GM19455 (cell line): ENCODE measurements at regions not wholly inside any gene's neighbourhood (a gene's known extent, or its start where the extent isn't known, plus 50 kb on each side); places are given as distances from the start of the nearest gene placed in this dataset.

Source experiments
- ATAC-seq: cut with Tn5 transposase; IDR thresholded peaks from one replicate; pipeline ENCODE4 v1.9.1; 2021; ENCODE audit not compliant: unreplicated experiment

DNA sequence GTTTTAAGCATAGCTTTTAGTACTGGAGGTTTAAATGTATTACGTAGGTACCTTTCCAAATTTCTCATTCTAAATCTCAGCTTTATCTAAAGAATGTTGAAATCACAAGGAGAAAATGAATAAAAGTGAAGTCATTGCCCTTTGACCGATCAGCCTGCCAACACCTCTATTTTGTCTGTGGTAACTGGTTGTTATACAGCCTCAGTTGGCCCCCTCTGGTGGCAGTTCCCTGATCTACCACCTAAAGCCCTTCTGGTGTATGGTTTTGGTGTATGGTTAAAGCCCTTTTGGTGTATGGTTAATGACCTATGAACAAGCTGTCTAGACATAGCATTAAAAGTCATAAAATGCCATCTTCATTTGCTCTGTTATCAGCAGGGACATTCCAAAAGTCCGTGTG lies 378.2 kb upstream of the AZI2 start:
- ATAC-seq, result no peak

DNA sequence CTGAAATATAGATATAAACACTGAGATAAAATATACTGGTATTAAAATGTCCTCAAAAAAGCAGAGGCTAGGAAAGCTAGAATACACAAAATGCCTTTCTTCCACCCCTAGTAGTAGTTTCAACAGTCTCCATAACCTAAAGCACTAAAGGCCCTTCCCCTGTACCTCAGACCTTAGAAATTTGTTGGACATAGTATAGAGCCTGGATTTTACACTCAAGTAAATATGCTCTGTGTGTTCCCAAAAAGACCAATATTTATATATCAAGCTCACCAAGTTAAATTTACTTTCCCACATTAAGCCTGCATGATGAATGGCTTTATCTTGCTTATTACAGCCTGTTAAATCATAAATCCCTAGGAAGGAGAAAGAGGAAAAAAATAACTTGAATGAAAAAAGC lies 378.7 kb upstream of the AZI2 start:
- no peak for ATAC-seq

DNA sequence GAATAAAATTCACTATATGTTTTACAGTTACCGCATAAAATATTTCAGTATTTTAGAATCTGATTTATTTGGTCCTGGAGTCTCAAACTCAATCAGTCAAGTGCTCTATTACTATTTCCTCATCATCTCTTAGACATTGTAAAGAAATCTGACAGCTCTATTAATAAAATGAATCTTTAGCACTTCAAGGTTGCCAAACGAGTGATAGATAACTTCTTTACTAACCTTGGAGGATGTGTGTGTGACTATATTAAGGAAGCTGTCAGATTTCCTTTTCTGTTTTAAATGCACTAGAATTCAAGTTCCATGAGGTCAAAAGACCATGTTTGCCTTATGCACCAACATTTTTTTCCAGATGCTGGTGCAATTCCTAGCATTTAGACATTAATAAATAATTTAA lies 389.8 kb upstream of the AZI2 start:
- ATAC-seq, result no peak

DNA sequence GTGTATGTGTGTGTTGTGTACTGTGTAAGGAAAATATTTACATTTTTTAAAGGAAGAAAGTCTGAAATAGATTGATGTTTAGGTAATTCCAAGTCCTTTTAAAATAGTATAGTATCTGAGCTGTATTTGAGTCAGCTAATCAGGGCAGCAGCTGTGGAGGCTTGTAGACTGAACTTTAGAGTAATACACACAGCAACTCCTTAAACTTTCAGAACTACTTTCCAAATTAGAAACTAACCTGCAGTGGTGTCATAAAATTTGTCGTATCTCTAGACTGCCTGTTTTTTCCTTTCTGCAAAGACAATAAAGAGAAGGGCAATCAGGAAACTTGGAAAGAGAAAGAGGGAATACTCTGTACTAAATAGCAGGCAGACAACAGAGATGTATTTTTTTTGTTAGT lies 391.0 kb upstream of the AZI2 start:
- no peak for ATAC-seq

DNA sequence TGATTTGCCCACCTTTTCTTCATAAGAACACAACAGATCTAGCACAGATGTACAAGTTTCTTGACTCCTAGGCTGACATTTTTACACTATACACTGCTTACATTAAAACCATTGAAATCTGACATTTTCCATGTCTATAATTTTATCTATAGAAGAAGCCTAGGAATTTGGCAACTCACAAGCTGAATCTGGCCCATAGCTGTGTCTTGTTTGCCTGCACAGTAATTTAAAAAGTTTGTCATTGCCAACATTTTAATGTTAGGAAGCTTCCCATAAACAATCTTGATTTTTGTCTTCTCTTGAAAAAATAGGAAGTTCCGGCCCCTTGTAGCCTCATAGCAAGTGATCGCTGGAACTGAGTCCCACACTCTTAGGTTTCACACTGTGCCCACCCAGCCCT lies 394.6 kb upstream of the AZI2 start:
- ATAC-seq, result no peak

DNA sequence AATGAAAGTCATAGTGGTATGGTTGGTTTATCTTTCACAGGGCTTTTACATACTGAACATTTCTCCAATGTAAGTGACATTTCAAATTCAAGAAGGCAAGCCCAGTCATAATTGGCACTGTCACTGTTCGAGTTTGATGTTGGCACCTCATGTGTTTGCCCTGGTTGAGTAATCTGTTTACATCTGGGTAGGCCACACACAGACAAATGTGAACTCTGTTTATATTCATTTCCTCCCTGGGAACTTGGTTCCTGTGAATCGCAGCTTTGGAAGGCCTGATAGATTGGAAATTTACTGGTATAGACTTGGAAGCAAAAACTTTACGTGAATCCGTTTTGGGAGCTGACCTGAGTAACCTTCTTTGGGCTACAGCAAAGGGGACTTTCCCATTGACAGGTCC lies 395.2 kb upstream of the AZI2 start:
- no peak for ATAC-seq

DNA sequence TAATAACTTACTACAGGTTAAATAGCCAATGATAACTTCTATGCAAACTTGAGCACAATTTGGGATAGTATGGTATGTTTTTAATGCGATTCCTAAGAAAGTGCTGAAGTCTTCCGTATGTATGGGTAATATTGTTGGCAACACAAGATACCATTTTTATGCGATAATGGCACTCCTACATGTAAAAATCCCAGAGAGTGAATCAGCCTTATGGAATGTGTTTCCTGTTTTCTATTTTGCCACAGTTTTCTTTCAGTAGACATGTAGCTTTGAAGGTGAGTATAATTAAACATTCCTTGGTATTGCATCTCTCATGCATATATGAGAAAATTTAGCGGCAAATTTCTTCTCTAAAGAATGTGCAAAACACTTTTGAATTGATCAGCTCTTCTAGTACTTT lies 396.8 kb upstream of the AZI2 start:
- no peak for ATAC-seq

DNA sequence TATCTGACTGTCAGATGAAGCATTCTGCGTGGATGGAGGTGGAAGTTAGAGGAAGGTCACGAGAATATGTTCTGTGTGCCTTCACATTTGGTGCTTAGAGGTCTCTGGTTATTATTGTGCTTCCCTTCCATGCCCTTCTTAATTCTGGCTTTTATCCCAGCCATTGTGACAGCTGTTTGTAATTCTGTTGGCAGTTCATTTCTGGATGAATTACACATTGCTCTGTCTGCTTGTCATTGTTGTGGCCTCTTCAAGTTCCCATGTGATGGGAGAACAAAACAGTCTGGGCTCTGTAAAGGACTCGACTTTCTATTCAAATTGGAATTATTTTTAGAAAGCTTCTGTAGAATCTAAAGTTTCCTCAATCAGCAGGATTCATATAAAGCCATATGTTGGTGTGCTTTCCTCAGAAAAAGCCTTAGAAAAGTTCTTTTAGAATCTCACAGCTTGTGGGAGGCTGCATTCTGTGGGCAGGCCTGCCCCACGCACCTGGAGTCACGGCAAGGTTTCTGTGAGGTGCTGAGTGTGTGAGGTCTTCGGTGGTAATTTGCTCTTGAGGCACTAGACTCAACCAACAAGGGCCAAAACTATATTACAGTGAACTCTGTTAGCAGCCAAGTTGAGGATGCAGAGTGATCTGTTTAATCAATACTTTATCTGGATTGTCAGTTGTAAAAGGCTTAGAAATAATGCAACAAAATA lies 397.4 kb upstream of the AZI2 start:
- no peak for ATAC-seq

DNA sequence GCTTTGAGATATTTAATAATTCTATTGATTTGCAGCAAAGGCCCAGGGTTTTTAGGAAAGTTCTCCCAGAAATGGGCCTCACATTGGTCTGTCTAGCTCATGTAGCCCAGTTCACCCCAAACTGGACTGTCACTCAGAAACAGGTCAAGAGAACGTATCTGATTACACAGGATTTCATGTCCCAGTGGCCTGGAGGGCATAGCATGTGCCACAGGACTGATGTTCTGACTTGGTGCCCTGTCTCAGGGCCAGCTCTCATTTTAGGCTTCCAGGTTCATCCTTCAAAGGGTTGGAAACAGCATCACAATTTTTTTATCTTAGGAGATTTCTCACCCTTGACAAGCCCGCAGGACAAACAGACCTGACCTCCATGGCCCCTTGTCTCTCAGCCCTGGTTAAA lies 398.4 kb upstream of the AZI2 start:
- ATAC-seq, result no peak

DNA sequence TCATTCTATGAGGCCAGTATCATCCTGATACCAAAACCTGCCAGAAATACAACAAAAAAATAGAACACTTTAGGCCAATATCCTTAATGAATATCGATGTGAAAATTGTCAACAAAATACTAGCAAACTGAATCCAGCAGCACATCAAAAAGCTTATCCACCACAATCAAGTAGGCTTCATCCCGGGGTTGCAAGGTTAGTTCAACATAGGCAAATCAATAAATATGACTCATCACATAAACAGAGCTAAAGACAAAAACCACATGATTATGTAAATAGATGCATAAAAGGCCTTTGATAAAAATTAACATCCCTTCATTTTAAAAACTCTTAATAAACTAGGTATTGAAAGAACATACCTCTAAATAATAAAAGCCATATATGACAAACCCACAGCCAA lies 403.2 kb upstream of the AZI2 start:
- no peak for ATAC-seq

DNA sequence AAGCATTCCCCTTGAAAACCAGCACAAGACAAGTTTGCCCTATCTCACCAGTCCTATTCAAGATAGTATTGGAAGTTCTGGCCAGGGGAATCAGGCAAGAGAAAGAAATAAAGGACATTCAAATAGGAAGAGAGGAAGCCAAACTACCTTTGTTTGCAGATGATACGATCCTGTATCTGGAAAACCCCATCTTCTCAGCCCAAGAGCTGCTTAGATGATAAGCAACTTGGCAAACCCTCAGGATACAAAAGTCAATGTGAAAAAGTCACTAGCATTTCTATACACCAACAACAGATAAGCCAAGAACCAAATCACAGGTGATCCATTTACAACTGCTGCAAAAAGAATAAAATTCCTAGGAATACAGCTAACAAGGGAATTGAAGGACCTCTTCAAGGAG lies 403.7 kb upstream of the AZI2 start:
- ATAC-seq, result no peak

DNA sequence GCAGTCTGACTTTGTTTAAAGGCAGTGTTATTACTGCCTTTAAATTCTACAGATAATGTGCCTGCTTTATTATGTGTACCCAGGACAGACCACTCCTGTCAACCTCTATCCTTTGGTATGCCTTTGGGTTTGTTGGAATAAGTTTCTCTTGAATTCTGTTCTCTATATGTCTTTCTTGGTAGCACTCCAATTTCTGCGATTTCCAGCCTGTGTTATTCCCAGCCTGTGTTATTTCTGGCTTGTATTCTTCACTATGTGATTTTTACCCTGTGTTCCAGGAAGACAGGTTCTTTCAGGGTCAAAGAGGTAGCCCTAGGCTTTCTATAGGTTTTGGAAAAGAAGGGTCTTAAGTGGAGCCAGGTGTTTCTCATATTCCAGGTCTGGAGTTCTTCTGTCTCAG lies 407.4 kb upstream of the AZI2 start:
- no peak for ATAC-seq

DNA sequence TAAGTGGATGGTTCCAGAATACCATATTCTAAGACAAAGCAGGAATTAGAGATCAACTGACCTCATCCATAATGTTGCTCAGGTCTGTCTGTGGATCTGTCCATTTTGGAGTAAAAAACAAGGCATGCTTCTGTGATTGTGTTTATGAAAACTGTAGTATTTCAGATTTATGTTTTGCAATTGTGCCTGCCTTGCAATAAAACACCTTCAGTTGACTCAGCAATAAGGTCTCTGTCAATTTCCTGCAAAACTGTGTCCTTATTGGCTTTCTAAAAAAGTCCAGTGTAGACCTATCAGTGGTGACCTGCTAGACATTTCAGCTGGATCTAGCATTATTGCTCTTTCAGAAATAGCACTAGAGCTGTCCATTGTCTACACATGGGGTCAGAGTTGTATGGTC lies 409.5 kb upstream of the AZI2 start:
- no peak for ATAC-seq

DNA sequence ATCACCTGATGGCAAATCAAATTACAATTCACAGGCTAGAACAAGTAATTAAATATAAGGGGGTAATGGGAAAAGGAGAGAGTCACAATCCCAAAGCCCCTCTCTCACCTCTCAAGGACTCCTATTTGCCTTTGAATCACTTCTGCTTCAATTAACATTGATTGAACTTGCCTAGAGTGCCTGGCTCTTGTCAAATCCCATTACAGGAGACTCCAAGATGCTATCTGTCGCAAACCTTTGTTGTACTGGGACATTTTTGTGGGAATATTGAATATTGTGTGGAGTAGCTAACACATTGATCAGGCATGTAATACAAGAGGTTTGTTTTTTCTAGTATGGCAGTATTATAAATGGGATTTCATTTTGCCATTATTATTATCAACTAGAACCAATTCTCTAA lies 412.8 kb upstream of the AZI2 start:
- no peak for ATAC-seq

DNA sequence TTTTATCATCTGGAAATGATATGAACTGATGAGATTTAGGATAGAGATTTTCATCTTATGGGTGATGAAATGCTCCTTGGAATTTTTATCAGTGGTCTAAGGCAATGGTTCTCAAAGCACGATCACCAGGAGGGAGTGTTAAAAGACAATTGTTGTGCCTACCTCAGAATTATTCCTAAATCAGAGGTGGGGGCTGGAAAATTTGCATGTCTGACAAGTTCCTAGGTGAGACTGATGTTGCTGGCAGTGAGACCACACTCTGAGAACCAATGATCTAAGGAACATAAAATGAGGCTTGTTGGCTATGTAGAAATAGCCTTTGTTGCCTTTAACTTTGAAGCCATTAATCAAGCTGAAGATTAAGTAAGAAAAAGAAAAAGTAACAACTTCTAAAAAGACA lies 416.6 kb upstream of the AZI2 start:
- no peak for ATAC-seq

DNA sequence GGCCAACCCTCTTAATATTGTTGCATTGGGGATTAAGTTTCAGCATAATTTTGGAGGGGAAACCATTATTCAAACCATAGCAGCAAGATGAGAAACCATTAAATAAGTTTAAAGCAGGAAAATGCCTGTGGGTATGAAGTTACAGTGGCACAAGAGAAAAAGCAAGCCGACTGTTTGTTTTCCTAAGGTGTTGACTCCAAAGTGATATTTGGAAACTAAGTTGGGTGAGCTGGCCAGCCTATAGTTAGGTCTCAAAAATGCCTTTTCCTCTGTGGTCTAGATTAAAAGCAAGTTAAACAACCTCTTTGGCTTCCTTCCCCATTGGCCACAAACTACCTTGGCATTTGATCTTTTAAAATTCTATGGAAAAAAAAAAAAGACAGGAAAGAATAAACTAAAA lies 419.8 kb upstream of the AZI2 start:
- no peak for ATAC-seq

DNA sequence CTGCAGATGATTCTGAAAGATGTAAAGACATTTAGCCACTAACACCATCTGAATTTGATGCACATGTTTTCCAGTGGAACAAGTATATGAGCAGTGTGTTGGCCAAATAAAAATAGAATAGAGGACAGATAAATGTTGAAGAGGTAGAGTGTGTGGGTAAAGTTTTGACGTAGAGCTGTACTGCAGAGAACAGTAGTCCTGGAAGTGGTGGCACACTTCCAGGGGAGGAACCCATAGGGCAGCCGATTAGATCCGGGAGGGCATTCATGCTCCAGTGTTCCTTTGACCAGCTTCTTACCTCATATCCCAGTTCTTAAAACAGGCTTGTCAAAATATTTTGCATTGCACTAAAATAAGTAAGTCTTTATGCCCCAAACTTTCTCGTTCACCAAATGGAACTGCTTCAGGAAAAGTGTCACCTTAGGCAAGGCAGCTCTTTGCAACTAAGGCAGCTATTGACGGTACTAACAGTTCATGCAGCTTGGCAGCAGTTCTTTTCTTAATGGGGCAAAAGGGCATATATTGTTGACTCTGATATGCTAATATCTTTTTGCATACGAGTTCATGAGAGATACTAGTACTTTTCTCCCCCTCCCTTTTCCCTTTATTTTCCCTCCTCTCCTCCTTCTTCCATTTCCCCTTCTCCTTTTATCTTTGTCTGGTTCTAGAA lies 429.3 kb upstream of the AZI2 start:
- ATAC-seq, result no peak

DNA sequence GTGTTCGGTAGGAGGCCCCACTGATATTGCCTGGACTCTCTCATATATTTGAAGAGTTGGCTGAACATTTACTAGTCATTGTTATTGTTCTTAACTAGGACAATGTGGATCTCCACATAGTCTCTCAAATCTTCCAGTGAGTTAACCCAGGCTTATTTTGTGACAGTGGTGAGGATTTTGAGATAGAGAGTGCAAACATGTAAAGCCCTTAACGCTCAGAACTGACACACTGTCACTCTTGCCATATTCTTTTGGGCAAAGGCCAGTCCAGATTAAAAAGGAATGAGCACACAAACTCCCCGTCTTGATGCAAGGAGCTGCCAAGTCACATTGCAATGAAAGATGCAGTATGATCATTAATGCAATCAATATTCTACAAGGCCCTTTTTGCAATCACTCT lies 431.9 kb upstream of the AZI2 start:
- no peak for ATAC-seq

DNA sequence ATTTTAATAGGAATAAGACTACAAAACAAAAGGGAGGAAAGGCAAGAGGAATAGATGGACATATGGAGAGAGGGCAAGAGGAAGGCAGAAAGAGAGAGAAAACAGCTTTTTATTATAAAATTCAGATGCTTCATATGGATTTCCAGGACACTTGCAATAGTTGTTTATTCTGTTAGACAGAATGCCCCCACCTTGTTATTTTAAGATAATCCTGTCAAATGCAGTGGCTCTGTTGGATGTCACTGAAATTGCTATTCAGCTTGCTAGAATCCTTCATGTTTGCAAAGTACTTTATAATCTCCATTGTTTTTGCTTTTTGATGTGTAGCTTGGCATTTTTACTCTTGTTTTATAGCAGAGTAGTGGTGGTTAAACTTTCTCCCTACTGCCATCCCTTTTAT lies 432.4 kb upstream of the AZI2 start:
- ATAC-seq, result no peak

DNA sequence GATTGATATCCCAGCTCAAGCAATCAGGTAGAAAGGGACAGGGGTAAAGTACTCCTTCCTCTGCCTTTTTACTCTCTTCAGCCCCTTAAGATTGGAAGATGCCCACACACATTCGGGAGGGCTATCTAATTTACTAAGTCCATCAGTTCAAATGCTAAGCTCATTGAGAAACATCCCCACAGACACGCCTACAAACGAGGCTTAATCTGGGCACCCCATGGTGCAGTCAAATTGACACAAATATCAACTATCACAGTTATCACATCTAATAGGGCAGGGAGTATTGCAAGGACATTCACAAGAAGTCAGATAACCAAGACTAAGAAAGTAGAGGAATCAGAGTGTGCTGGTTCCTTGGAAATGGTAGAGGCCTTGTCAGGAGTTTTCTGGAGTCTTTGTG lies 437.8 kb upstream of the AZI2 start:
- ATAC-seq, result no peak

DNA sequence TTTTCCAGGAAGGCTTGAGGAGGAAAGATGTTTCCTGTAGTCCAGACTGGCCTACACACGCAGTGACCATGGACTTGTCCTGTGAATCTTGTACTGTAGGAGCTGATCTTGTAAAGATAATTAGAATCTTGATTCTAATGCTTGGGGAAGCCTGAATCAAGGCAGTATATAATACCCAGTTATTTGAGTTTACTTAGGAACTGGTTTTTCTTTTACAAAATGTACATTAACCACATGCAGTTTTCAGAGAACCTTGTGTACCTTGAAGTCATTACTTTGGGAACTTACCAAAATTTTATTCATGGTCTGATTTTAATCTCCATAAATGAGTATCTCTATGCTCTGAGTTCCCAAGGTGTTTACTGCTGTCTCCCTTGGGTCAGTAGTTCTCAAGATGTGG lies 439.9 kb upstream of the AZI2 start:
- no peak for ATAC-seq

DNA sequence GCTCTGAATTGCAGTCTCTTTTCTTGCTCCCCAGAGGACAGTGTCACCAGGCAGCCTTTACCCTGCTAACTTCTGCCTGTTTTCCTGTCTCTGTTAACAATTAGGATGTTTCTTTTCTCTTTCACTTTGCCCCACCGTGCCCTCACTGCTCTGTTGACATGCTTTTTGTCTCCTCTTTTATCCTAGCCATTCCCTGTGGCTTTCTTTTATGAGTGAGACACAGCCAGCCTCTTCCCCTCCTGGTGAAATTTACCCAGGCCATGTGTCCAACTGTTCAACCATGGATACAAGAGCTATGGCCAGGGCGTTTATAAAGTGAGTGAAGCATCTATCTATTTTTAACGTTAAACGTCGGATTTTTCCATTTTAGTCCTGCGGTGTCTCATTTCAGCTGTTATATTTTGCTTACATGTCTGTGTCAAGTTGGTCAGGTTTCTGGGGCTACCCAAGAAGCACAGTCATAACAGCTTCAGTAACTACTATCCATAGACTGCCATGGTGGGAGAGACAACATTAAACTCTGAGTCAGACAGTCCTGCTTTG lies 443.2 kb upstream of the AZI2 start:
- ATAC-seq, result no peak

DNA sequence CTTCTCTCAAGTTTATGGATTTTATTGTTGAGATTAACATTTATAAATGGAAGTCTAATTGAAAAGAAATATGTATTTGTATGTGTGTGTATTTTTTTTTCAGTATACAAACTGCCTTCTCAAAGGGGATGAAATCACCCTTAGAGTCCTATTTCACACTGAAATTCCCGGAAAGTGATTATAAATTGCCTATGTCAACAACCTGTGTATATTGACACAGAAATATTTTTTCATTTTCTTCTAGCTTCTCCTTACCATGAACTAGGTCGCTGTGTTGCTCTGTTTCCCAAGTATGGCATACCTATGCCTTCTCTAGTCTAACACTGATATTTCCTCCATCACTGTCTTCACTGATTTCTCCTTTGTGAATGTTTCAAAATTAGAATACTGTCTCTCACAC lies 444.0 kb upstream of the AZI2 start:
- ATAC-seq, result no peak
